OCI-M2 (cell line): ENCODE measurements at regions not wholly inside any gene's neighbourhood (a gene's known extent, or its start where the extent isn't known, plus 50 kb on each side); places are given as distances from the start of the nearest gene placed in this dataset.
"Not testable (repeated sequence)": the region's sequence is repeated elsewhere in the genome, so short reads cannot be mapped to it uniquely, and the experiment has no call there.

Experiments used
- DNase-seq: peaks from one replicate; lab custom pipeline; 2025; ENCODE audit not compliant: unreplicated experiment; lab: John Stamatoyannopoulos, UW

DNA sequence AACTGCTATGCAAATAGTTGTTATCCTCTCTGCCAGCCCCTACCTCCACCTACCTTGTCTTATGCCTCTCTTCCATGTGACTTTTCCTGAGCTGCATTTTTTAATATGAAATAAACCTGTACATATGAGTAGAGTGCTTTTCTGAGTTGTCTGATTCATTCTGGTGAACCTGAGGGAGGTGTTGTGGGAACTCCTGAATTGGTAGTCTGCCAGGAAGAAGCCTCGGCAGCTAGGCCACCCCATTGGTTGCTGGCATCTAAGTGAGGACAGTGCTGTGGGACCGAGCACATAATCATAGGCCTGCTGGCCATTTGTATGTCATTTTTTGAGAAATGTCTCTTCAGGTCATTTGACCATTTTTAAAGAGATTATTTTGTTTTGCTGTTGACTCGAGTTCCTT, 1146.8 kb downstream of the UQCRFS1 start:
- no peak for DNase-seq

DNA sequence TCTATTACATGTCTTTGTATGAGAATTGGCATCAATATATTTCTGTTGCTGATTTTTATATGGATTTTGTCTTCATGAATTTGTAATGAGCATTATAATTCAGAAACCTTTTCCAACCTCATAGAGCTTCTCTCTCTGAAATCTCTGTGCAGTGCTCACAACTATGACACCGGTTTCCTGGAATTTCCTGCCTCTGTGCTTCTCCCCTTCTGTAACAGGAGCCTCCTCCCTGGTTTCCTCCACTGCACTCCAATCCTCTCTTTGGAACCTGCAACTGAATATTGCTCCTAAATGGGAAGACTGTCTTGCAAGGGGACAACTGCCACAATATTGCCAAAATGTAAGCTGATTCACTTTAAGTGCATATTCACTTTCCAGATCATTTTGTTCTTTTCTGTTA, 1147.9 kb downstream of the UQCRFS1 start:
- DNase-seq = no peak

DNA sequence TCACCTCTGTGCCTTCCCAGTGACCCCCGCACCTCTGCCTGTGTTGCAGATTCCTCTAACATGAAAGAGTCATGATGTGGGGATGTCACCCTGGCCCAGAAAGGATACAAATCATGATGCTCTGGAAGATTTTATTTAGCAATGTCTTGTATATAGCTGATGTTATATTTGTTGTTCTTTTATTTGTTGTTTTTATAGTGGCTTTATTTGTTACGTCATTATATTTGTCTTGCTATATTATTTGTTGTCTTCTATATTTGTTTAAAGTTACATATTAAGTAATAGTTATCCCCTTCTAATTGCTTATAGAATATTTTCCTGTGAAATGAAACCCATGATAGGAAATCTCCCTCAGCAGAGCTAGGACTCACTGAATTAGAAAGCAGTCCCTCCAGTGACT, 1149.2 kb downstream of the UQCRFS1 start:
- no peak for DNase-seq

DNA sequence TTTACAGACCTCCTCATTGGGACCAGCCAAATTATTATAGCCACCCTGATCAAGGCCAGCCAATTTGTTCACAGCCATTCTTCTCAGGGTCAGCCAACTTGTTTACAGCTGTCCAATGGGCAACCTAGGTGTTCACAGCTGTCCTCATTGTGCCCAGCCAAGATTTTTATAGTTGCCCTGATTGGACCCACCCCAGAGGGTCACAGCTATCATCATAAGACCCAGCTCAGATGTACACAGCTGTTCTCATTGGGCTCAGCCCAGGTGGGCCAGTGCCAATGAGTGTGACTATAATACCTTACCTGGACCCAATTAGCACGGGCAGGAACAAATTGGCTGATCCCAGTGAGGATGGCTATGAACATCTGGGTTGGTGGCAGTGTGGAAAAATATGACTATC, 1151.8 kb downstream of the UQCRFS1 start:
- no peak for DNase-seq

DNA sequence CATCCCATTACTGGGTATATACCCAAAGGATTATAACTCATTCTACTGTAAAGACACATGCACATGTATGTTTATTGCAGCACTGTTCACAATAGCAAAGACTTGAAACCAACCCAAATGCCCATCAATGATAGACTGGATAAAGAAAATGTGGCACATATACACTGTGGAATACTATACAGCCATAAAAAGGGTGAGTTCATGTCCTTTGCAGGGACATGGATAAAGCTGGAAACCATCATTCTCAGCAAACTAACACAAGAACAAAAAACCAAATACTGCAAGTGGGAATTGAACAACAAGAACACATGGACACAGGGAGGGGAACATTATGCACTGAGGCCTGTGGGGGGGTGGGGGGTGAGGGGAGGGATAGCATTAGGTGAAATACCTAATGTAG, 1155.9 kb downstream of the UQCRFS1 start:
- not testable (repeated sequence) for DNase-seq

DNA sequence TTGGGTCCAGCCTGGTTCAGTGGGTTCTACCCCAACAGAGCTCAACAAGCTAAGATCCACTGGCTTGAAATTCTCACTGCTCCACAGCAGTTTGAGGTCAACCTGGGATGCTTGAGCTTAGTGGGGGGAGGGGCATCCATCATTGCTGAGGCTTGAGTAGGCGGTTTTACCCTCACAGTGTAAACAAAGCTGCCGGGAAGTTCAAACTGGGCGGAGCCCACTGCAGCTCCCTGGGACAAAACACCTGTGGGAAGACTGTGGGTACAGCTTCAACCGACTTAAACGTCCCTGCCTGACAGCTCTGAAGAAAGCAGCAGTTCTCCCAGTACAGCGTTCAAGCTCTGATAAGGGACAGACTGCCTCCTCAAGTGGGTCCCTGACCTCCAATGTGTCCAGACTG, 1161.9 kb downstream of the UQCRFS1 start:
- no peak for DNase-seq

DNA sequence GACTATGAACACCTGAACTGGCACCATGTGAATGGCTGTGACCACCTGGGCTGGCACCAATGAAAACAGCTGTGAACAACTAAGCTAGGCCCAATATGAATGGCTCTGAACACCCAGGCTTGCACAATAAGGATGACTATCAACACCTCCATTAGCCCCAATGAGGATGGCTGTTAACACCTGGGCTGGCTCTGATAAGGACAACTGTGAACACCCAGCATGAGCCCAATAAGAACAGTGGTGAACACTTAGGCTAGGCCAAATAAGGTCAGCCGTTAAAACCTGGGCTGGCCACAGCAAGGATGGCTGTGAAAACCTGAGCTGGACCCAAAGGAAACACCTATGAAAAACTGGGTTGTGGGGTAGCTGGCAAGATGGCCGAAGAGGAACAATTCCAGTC, 1163.1 kb downstream of the UQCRFS1 start:
- no peak for DNase-seq

DNA sequence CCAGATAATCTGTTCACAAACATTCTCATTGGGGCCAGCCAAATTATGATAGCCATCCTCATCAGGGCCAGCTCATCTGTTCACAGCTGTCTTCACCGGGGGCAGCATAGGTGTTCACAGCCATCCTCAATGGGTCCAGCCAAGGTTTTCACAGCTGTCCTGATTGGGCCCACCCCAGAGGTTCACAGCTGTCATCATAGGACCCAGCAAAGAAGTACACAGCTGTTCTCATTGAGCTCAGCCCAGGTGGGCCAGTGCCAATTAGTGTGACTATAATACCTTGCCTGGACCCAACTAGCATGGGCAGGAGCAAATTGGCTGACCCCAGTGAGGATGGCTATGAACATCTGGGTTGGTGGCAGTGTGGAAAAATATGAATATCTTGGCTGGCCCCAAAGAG, 1166.0 kb downstream of the UQCRFS1 start:
- no peak for DNase-seq

DNA sequence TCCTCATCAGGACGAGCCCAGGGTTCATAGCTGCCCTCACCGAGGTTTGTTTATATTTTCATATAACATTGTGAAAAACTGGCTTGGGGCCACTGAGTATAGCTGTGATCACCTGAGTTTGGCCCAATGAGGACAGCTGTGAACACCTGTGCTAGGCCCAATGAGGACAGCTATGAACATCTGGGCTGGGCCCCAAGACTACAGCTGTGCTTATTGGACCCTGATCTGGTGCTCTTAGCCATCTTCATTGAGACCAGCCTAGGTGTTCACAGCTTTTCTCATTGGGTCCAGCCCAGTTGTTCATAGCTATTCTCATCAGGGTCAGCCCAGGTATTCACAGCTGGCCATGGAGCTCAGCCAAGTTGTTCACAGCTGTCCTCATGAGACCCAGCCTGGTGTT, 1167.3 kb downstream of the UQCRFS1 start:
- DNase-seq = no peak

DNA sequence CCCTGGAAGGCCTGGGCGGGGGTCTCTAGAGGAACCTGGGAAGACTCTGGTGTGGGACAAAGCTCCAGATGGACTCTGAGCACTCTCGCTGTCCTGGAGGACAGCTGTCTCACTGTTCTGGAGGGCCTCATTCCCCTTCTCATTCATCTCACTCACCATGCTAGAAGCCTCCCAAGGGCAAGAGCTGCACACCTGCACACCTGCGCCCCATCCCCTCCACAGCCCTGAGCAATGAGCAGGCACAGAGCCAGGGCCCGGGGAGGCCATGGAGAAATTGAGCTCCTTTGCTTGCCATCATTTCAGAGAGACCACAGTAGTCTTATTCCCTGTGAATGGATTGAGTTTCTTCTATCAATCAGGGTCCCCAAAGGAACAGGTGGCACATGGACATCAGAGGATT, 1168.5 kb downstream of the UQCRFS1 start:
- no peak for DNase-seq

DNA sequence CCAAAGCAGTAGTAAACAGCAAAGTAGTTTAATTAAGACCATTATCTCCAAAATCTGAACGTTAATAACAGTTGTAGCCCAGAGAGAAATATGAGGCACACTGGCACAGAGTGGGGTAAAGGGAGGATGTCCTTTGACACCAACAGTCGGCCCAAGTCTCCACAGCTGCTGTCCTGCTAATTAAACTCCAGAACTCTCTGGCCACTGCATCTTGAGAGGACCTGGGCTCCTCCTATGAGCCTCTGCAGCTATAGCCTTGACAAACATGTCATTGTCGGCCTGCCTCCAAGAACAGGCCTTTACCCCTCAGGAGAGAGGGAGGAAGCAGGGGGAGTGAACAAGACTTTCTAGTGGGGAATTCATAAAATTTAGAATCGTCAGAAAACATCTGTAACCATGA, 1170.4 kb downstream of the UQCRFS1 start:
- DNase-seq = no peak

DNA sequence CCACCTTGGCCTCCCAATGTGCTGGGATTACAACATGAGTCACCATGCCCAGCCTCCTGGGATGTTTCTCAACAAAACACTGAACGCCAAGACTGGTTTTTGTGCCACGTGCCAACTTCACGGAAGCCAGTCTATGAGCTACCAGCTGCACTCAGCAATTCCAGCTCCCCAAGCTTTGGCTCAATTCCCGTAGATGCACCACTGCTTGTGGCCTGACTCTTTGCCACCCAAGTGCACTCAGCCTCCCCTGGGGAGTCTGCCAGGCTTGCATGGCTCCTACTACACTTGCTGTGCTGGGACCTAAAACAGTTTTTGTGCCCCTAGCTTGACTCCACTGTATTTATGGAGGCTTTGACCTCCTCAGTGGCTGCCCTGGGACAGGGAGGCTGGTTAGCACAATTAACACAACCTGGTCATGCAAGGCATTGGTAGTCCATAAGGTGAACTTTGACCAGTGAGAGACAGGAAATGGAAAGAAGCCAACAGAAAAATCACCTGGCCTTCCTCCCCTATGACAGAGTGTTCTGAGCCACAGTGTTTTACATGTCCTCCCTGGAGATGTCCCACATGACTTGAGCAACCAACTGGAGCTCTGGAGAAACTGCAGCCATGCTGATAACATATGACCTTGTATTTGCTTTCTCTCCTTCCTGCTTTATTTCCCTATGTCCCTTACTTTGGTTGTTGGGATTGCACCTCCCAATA, 1173.1 kb downstream of the UQCRFS1 start:
- DNase-seq = no peak

DNA sequence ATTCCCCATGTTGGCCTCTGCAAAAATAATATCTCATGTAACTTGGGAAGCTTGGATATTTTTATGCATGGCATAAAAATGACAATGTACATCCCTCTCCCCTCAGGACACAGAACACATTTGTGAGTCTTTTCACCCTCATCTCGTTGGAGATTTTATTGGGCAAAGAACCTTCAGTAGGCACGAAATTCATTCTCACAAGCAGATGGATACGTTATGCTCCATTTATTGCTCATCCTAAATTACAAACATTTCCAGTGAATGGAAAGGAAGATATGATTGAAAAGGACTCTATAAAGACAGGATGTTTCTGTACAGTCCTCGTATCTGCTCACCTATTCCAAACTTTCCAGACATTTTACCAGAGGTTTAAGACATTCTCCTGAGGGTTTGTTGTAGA, 1175.8 kb downstream of the UQCRFS1 start:
- no peak for DNase-seq

DNA sequence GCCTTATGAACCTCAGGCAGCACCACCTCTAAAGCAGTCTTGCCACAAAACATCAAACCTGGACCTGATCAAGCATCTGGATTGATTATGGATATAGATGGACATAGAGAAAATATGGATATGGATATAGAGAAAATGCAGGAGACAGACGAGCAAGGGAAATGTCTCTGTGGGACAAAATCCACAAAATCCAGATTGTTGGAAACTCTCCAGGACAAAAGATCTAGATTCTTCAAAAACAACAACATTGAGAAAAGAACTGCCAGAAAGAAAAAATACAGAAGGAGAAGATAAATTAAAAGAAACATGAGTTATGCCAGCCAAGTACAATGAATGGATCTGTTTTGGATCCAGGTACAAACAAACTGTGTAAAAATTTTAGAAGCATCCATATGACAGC, 1176.5 kb downstream of the UQCRFS1 start:
- no peak for DNase-seq

DNA sequence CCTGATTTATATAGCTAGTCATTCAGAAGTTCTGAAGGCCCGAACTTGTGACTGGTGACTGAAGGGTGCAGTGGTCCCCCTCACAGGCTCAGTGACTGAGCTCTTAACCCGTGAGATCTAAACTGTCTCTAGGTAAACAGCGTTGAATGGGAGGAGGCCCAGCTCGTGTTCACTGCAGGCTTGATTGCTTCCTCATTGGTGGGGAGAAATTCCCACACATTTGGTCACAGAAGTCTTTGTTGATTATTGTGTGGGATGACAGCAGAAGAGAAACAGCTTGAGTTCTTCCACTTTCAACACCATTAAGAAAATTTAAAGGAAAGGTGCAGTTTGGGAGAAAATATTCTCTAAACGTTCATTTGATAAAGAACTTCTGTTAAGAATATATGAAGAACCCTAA, 1178.0 kb downstream of the UQCRFS1 start:
- DNase-seq = no peak

DNA sequence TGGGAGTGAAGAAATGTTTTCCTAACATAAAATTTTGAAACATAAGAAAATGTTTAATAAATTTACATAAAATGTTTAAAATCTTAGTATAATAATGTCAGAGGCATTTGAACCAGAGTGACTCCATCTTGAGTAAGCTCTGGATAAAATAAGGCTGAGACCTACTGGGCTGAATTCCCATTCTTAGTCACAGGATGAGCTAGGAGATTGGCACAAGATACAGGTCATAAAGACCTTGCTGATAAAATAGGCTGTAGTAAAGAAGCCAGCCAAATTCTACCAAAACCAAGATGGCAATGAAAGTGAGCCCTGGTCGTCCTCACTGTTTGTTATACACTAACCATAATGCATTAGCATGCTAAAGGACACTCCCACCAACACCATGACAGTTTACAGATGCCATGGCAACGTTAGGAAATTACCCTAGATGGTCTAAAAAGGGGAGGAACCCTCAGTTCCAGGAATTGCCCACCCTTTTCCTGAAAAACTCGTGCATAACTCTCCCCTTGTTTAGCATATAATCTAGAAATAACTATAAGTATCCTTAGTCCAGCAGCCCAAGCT, 1184.0 kb downstream of the UQCRFS1 start:
- DNase-seq = no peak

DNA sequence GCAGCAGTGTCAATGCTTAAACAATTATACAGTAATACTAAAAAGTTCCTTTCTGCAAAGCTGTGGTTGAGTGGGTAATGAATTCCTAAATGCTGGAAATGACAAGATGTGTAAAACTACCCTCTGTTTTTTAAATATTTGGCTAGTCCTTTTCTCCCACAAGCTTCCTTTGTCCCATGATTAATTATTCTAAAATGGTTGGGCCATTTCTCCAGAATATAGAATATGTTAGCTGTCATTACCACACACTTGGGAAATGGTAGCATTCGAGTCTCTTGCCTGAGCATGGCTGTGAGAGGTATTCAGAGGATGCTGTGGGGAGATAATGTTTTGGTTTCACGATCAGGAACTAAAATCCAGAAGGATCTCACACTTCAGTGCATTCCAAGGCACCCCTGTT, 1185.8 kb downstream of the UQCRFS1 start:
- no peak for DNase-seq

DNA sequence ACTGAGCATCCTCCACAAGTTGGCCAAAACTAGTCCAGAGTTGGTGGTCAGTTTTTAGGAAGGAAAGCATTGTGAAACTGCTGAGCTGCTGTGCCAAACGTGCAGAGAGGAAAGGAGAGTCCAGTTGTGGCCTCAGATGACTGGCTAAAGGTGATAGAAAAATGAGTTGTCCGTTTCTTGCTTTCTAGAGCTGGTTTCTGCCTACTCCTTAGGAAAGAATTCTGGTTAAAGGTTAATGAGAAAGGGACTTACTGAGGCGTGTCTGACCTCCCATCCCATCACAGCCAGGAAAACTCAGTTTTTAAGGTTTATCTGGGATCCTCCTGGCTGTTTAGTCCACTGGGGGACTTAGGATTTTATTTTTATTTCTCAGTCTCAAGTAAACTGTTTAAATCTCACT, 1186.3 kb downstream of the UQCRFS1 start:
- no peak for DNase-seq

DNA sequence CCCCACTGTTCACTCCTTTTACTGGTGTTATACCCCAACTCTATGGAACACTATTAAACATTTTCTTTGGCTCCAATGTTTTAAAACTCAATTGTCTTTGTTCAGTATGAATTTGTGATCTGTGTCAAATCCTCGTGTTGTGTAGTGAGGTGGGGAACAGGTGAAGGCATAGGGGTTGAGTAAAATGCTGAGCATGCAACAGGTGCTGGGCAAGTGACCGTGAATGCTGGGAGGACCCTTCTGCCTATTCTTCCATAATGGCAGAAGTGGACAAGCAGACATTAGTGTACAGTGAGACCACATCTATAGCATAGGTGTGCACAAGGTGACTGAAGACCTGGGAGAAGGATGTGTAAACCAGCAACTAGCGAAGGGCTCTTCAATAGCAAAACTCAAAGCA, 1188.0 kb downstream of the UQCRFS1 start:
- DNase-seq = no peak

DNA sequence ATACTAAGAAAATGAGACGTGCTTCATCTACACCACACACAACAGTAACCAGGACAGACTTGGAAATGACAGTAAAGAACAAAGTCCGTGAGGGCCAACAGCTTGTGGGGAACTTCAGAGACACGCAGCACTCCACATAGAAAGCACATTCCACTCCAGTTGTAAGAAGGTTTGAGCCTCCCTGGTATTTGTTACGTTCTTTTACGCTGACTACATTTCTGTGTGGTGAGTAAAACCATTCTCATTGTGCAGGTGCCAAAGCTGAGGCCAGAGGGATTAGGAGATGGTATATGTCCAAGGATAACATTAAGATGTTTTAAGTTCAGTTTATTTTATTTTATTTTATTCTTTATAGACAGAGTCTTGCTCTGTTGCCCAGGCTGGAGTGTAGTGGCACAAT, 1189.9 kb downstream of the UQCRFS1 start:
- no peak for DNase-seq

DNA sequence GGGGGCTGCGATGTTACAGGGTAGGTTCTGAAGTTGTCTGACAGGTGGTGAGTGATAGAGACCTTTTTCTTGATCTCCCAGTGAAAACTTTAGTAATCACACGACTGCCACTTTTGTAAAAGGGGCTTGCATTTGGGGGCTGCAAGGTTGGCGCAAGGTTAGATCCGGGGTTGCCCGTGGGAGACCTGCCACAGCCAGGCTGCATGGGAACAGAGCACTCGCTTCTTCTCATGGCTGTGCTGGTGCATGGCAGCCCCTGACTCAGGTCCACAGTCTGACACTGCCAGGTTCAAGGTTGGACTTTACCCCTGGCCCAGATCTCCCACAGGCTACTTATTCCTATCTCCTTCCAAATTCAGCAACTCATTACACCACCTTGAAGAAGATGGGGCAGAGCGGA, 1190.4 kb downstream of the UQCRFS1 start:
- DNase-seq = no peak

DNA sequence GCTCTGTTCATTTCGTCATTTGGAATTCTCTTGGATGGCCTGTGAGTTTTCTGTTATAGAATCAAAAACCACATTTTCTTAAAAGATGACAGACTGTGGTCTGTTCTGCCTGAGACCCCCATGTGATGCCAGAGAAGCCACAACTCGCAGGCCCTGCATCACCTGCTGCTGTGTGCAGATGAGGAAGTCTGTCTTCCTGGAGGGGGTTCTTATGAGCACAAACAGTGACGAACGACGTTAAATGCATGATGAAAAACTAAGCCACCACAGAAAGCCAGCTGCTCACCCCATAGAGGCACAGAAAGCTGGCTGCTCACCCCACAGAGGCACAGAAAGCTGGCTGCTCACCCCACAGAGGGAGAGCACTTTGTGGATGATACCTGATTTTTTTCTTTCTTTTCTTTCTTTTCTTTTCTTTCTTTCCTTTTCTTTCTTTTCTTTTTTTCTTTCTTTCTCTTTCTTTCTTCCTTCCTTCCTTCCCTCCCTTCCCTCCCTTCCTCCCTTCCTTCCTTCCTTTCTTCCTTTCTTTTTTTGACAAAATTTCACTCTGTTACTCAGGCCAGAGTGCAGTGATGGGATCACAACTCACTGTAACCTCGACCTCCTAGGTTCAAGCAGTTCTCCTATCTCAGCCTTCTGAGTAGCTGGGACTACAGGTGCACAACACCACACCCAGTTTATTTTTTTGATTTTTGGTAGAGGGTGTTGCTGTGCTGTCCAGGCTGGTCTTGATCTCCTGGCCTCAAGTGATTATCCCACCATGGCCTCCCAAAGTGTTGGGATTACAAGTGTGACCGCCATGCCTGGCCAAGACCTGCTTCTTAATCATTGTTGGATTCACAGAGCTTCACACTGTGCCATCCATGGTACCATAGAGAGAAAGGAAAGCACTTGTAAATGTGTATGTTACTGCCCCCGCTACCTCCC, 1191.4 kb downstream of the UQCRFS1 start:
- DNase-seq = no peak
